SK-N-SH treated with all-trans-retinoic acid at 6 μM for 48 hours (cell line): ENCODE measurements at regions not wholly inside any gene's neighbourhood (a gene's known extent, or its start where the extent isn't known, plus 50 kb on each side); places are given as distances from the start of the nearest gene placed in this dataset.

Experiments used
- ATAC-seq: fragments of 200-7000 bp; cut with Tn5 transposase; 3 replicates; pipeline ENCODE4 v1.9.1; 2020; ENCODE audit warnings: mild to moderate bottlenecking, moderate library complexity
- ARNTL ChIP-seq: fragments of 450-650 bp; formaldehyde crosslinking; IDR thresholded peaks from 2 replicates; pipeline ENCODE4 v1.5.0; 2020; ENCODE audit warnings: low read depth, mild to moderate bottlenecking, moderate library complexity, borderline replicate concordance
- CREB5 ChIP-seq: fragments of 250-450 bp; sonication (Bioruptor Pico); IDR thresholded peaks from 2 replicates; pipeline ENCODE4 v1.5.1; 2020; ENCODE audit warnings: low read depth, mild to moderate bottlenecking, moderate library complexity
- CSDC2 ChIP-seq: fragments of 250-450 bp; sonication (Bioruptor Pico); IDR thresholded peaks from 2 replicates; pipeline ENCODE4 v1.5.0; 2020; ENCODE audit warnings: mild to moderate bottlenecking, moderate library complexity
- ISL1 ChIP-seq: fragments of 250-450 bp; sonication (Bioruptor Pico); IDR thresholded peaks from 2 replicates; pipeline ENCODE4 v2.1.2; 2022; ENCODE audit warnings: mild to moderate bottlenecking, moderate library complexity
- POU6F1 ChIP-seq: fragments of 250-450 bp; sonication (Bioruptor Pico); IDR thresholded peaks from 2 replicates; pipeline ENCODE4 v1.8.0; 2021; ENCODE audit warnings: low read depth, mild to moderate bottlenecking, moderate library complexity, borderline replicate concordance
- RARB ChIP-seq: fragments of 250-450 bp; sonication (Bioruptor Pico); IDR thresholded peaks from 2 replicates; pipeline ENCODE4 v1.8.0; 2021; ENCODE audit warnings: mild to moderate bottlenecking, moderate library complexity
- TCF4 ChIP-seq: fragments of 250-450 bp; sonication (Bioruptor Pico); IDR thresholded peaks from 2 replicates; pipeline ENCODE4 v1.8.0; 2021; ENCODE audit warnings: mild to moderate bottlenecking, moderate library complexity, borderline replicate concordance
- TOX ChIP-seq: fragments of 250-450 bp; sonication (Bioruptor Pico); IDR thresholded peaks from 2 replicates; pipeline ENCODE4 v1.8.0; 2021; ENCODE audit warnings: mild to moderate bottlenecking, moderate library complexity, borderline replicate concordance
- TSHZ2 ChIP-seq: fragments of 250-450 bp; sonication (Bioruptor Pico); IDR thresholded peaks from 2 replicates; pipeline ENCODE4 v1.5.0; 2020; ENCODE audit warnings: mild to moderate bottlenecking, moderate library complexity
- ZFP3 ChIP-seq: fragments of 250-450 bp; sonication (Bioruptor Pico); IDR thresholded peaks from 2 replicates; pipeline ENCODE4 v1.5.0; 2020; ENCODE audit warnings: mild to moderate bottlenecking, moderate library complexity
- ZFP30 ChIP-seq: fragments of 450-650 bp; formaldehyde crosslinking; IDR thresholded peaks from 2 replicates; pipeline ENCODE4 v1.5.0; 2022; ENCODE audit warnings: mild to moderate bottlenecking, moderate library complexity
- ZNF565 ChIP-seq: fragments of 450-650 bp; formaldehyde crosslinking; conservative IDR thresholded peaks from 2 replicates; pipeline ENCODE4 v1.5.0; 2020; ENCODE audit warnings: low read depth, mild to moderate bottlenecking, moderate library complexity
- ZNF8 ChIP-seq: fragments of 450-650 bp; formaldehyde crosslinking; IDR thresholded peaks from 2 replicates; pipeline ENCODE4 v1.5.0; 2020; ENCODE audit warnings: mild to moderate bottlenecking, moderate library complexity
- TF ChIP-seq, protein P1 (sequence below): fragments of 250-450 bp; sonication (Bioruptor Pico); IDR thresholded peaks from 2 replicates; pipeline ENCODE4 v1.5.1; 2021; ENCODE audit warnings: mild to moderate bottlenecking, moderate library complexity

GRCh38 chr18:69127873-69128500 is 272.7 kb upstream of the DOK6 start:
- TF ChIP-seq, protein P1, sequence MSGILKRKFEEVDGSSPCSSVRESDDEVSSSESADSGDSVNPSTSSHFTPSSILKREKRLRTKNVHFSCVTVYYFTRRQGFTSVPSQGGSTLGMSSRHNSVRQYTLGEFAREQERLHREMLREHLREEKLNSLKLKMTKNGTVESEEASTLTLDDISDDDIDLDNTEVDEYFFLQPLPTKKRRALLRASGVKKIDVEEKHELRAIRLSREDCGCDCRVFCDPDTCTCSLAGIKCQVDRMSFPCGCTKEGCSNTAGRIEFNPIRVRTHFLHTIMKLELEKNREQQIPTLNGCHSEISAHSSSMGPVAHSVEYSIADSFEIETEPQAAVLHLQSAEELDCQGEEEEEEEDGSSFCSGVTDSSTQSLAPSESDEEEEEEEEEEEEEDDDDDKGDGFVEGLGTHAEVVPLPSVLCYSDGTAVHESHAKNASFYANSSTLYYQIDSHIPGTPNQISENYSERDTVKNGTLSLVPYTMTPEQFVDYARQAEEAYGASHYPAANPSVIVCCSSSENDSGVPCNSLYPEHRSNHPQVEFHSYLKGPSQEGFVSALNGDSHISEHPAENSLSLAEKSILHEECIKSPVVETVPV: no peak
- peak; percentile 35; the same call in 1 of the 2 replicates for TF ChIP-seq TCF4
- no peak for ATAC-seq

DNA sequence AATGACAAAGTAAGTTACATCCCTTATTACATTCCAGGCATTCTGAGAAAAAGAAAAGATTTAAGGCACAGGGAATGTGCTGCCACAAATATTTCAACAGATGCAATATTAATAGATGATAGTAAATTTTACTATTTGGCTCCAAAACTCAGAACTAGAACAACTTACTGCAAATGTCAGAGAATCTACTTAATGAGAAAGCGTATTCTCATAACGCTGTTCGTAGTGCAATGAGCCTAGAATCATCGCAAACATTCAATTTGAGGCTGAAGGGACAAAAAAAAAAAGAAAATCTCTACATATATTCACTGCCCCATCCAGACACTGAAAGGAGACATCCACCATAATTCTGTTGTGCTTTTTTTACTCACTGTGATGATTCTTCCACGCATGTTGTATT is 272.1 kb upstream of the DOK6 start:
- no peak for ATAC-seq
- TF ChIP-seq RARB (CRISPR knock-in tag) (no peak), TOX (CRISPR knock-in tag) (no peak)
- TF ChIP-seq, protein P1: no peak

DNA sequence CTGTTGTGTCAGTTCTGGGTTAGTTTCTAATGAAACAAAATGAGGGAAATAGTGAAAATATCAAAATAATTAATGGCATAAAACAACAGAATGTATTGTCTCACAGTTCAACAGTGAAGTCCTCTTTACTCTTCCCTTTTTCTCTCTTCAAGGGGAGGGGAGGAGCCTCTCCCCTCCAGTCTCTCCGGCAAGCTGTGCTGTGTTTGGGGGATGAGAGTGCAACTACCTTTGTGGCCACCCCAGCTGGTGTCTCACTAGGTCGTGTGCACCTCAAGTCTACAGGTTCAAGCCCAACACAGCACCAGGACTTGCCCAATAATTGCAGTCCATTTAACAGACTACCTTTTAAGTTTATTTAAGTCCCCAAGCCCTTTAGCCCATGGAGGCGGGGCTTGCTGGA is 271.7 kb upstream of the DOK6 start:
- TF ChIP-seq ZFP3 (CRISPR knock-in tag): no peak
- TF ChIP-seq ZFP30 (CRISPR knock-in tag): no peak
- TF ChIP-seq ZNF8 (CRISPR knock-in tag): no peak
- no peak for TF ChIP-seq POU6F1 (CRISPR knock-in tag)
- no peak for TF ChIP-seq CSDC2 (CRISPR knock-in tag)
- TF ChIP-seq ARNTL (CRISPR knock-in tag): no peak
- TF ChIP-seq TSHZ2 (CRISPR knock-in tag): no peak
- no peak for TF ChIP-seq ISL1 (CRISPR knock-in tag)
- no peak for TF ChIP-seq CREB5 (CRISPR knock-in tag)
- TF ChIP-seq TCF4: no peak
- no peak for TF ChIP-seq ZNF565 (CRISPR knock-in tag)
- no peak for ATAC-seq

DNA sequence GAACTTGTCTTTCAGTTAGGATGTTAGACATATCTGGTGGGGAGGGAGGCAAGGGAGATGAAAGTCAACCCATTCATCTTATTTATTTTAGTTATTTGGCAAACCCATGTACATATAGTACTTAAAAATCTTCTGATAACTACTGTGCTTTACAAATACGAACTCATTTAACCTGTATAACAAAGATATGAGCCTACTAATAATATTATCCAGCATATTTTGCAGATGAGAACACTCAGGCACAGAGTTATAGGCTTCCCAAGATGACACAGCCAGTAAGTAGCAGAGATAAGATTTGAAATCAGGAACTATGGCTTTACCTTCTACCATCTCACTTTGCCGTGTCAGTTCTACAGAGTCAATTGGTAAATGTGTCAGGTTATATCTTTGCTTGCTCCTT is 262.6 kb upstream of the DOK6 start:
- no peak for ATAC-seq
- TF ChIP-seq CREB5 (CRISPR knock-in tag): peak; percentile 76
- TF ChIP-seq POU6F1 (CRISPR knock-in tag): no peak
- peak; percentile 91 for TF ChIP-seq ISL1 (CRISPR knock-in tag)
- TF ChIP-seq RARB (CRISPR knock-in tag): no peak
- TF ChIP-seq TOX (CRISPR knock-in tag): no peak
- TF ChIP-seq, all 23 proteins: peak for 2
